ENCODE measurements at regions not wholly inside any gene's neighbourhood (a gene's known extent, or its start where the extent isn't known, plus 50 kb on each side); places are given as distances from the start of the nearest gene placed in this dataset.

- no peak for DNase-seq (ENCODE audit: low read depth)
- no peak overlapping the region for H3K4me3 ChIP-seq (ENCODE audit: low read length)
- no peak for TF ChIP-seq CTCF (IDR thresholded peaks at IDR 0.05; ENCODE audit: insufficient read depth, low read depth, low read length, missing control alignments)
Observed at GRCh38 chr22:49590381-49590780, 237.3 kb downstream of the BRD1 start.

- no peak for TF ChIP-seq CTCF (IDR thresholded peaks at IDR 0.05; ENCODE audit: insufficient read depth, low read depth, low read length, missing control alignments)
- H3K4me3 ChIP-seq (ENCODE audit: low read length) = no peak overlapping the region
- no peak for DNase-seq (ENCODE audit: low read depth)
Observed at GRCh38 chr22:49589811-49590210, 237.9 kb downstream of the BRD1 start.

- no peak for TF ChIP-seq CTCF (IDR thresholded peaks at IDR 0.05; ENCODE audit: insufficient read depth, low read depth, low read length, missing control alignments)
- no peak for DNase-seq (ENCODE audit: low read depth)
- no peak overlapping the region for H3K4me3 ChIP-seq (ENCODE audit: low read length)
Observed at GRCh38 chr22:49589301-49589700, 238.4 kb downstream of the BRD1 start.

- DNase-seq (ENCODE audit: low read depth) = no peak
- no peak for TF ChIP-seq CTCF (IDR thresholded peaks at IDR 0.05; ENCODE audit: insufficient read depth, low read depth, low read length, missing control alignments)
- H3K4me3 ChIP-seq (ENCODE audit: low read length) = no peak overlapping the region
Observed at GRCh38 chr22:49588739-49589138, 238.9 kb downstream of the BRD1 start.

- H3K4me3 ChIP-seq (ENCODE audit: low read length) = no peak overlapping the region
- no peak for TF ChIP-seq CTCF (IDR thresholded peaks at IDR 0.05; ENCODE audit: insufficient read depth, low read depth, low read length, missing control alignments)
- no peak for DNase-seq (ENCODE audit: low read depth)
Observed at GRCh38 chr22:49587987-49588386, 239.7 kb downstream of the BRD1 start.

- no peak for DNase-seq (ENCODE audit: low read depth)
- H3K4me3 ChIP-seq (ENCODE audit: low read length) = no peak overlapping the region
- no peak for TF ChIP-seq CTCF (IDR thresholded peaks at IDR 0.05; ENCODE audit: insufficient read depth, low read depth, low read length, missing control alignments)
Observed at GRCh38 chr22:49587421-49587820, 240.3 kb downstream of the BRD1 start.

- no peak for TF ChIP-seq CTCF (IDR thresholded peaks at IDR 0.05; ENCODE audit: insufficient read depth, low read depth, low read length, missing control alignments)
Observed at GRCh38 chr22:49586873-49587272, 240.8 kb downstream of the BRD1 start.

More at GRCh38 chr22:49586873-49587272, 240.8 kb downstream of the BRD1 start:
- H3K4me3 ChIP-seq (ENCODE audit: low read length) = no peak overlapping the region
- DNase-seq (ENCODE audit: low read depth) = no peak

All from epithelial cell of esophagus (primary cell).